ENCODE measurements at regions not wholly inside any gene's neighbourhood (a gene's known extent, or its start where the extent isn't known, plus 50 kb on each side); places are given as distances from the start of the nearest gene placed in this dataset.
"Not testable (repeated sequence)": the region's sequence is repeated elsewhere in the genome, so short reads cannot be mapped to it uniquely, and the experiment has no call there.

DNA sequence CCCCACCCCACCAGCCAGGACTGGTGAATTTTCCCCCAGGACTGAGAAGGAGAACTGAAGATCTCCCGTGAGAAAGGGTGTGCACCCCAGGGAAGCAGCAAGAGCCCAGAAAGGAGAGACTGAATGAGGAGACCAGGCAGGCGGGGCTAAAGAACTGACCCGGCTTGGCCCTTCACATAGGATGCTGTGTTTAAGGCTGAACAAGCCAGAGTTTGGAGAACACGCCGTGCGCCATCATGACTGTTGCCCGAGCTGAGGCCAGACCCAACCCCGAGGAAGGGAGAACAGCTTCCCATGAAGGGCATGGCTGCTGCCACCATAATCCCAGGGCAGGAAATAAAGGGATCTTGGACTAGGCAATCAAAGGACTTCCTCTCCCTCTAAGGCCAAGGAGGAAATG, 104.7 kb upstream of the SRSF6 start:
- Histone ChIP-seq H3K4me3 (no peak overlapping the region), H3K36me3 (no peaks in the 10 kb centered on the region), H3K4me1 (no peaks in the 10 kb centered on the region), H3K27ac (no peak overlapping the region), H3K27me3 (no peaks in the 10 kb centered on the region), H3K9me3 (no peaks in the 10 kb centered on the region)
- WGBS: 98% methylated on average over 7 of the region's 8 CpGs
- TF ChIP-seq EP300 (IDR thresholded peaks at IDR 0.05) (no peak), POLR2AphosphoS5 (IDR thresholded peaks at IDR 0.05) (no peak), POLR2A (IDR thresholded peaks at IDR 0.05) (no peak)
- TF ChIP-seq, protein P1, sequence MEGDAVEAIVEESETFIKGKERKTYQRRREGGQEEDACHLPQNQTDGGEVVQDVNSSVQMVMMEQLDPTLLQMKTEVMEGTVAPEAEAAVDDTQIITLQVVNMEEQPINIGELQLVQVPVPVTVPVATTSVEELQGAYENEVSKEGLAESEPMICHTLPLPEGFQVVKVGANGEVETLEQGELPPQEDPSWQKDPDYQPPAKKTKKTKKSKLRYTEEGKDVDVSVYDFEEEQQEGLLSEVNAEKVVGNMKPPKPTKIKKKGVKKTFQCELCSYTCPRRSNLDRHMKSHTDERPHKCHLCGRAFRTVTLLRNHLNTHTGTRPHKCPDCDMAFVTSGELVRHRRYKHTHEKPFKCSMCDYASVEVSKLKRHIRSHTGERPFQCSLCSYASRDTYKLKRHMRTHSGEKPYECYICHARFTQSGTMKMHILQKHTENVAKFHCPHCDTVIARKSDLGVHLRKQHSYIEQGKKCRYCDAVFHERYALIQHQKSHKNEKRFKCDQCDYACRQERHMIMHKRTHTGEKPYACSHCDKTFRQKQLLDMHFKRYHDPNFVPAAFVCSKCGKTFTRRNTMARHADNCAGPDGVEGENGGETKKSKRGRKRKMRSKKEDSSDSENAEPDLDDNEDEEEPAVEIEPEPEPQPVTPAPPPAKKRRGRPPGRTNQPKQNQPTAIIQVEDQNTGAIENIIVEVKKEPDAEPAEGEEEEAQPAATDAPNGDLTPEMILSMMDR (IDR thresholded peaks at IDR 0.05): no peak
- no peak for DNase-seq (ENCODE audit: low spot score in 2 of 2)

DNA sequence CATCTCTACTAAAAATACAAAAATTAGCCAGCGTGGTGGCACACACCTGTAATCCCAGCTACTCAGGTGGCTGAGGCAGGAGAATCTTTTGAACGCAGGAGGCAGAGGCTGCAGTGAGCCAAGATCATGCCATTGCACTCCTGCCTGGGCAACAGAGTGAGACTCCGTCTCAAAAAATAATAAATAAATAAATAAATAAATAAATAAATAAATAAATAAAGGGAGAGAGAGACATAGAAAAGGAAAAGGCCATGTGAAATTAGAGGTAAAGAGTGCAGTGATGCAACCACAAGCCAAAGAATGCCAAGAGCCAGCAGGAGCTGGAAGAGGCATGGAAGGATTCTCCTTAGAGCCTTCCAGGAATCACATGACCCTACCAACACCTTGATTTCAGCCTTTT, 107.0 kb upstream of the SRSF6 start:
- H3K36me3 ChIP-seq; H3K27me3 ChIP-seq; DNase-seq (ENCODE audit: low spot score in 2 of 2); H3K4me1 ChIP-seq; H3K4me3 ChIP-seq; H3K27ac ChIP-seq; H3K9me3 ChIP-seq: not testable (repeated sequence)
- WGBS: 93% methylated on average over 3 of the region's 3 CpGs

GRCh38 chr20:43349841-43350240, 107.9 kb upstream of the SRSF6 start:
- 70% methylated on average over 2 of the region's 2 CpGs for WGBS
- no peak overlapping the region for H3K4me3 ChIP-seq

GRCh38 chr20:43347839-43348238, 109.9 kb upstream of the SRSF6 start:
- not testable (repeated sequence) for H3K4me3 ChIP-seq

More at GRCh38 chr20:43349841-43350240, 107.9 kb upstream of the SRSF6 start:
- Histone ChIP-seq H3K4me1 (no peaks in the 10 kb centered on the region), H3K36me3 (no peaks in the 10 kb centered on the region), H3K9me3 (no peaks in the 10 kb centered on the region), H3K27me3 (no peaks in the 10 kb centered on the region), H3K27ac (no peak overlapping the region)
- TF ChIP-seq, protein P1 (IDR thresholded peaks at IDR 0.05): no peak
- no peak for TF ChIP-seq POLR2A (IDR thresholded peaks at IDR 0.05)
- no peak for TF ChIP-seq EP300 (IDR thresholded peaks at IDR 0.05)
- TF ChIP-seq POLR2AphosphoS5 (IDR thresholded peaks at IDR 0.05): no peak
- DNase-seq (ENCODE audit: low spot score in 2 of 2): no peak

DNA sequence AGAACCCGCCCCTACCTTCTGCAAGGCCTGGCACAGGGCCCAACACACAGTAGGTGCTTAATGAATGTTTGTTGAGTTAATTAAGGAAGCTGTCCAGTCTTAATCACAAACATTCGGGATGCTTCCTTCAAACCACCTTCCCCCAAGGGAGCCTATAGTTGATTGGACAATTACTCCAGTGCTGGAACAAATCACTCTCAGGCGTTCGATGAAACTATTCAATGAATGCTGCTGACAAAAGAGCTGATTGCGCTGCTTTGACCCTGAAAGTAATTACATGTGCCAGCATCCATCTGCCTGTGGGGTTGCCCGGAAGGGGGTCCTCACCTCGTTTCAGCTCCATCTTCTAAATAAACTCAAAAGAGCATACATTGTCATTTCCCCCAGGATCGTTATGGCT, 112.0 kb upstream of the SRSF6 start:
- Histone ChIP-seq H3K27ac (no peak overlapping the region), H3K4me1 (no peaks in the 10 kb centered on the region), H3K4me3 (no peak overlapping the region), H3K27me3 (no peaks in the 10 kb centered on the region), H3K9me3 (no peaks in the 10 kb centered on the region), H3K36me3 (no peaks in the 10 kb centered on the region)
- DNase-seq (ENCODE audit: low spot score in 2 of 2): no peak
- 74% methylated on average over 8 of the region's 8 CpGs for WGBS
- TF ChIP-seq POLR2AphosphoS5 (IDR thresholded peaks at IDR 0.05) (no peak), POLR2A (IDR thresholded peaks at IDR 0.05) (no peak), EP300 (IDR thresholded peaks at IDR 0.05) (no peak)
- TF ChIP-seq, protein P1 (IDR thresholded peaks at IDR 0.05): no peak

More at GRCh38 chr20:43347839-43348238, 109.9 kb upstream of the SRSF6 start:
- not testable (repeated sequence) for H3K4me1 ChIP-seq; H3K9me3 ChIP-seq; DNase-seq (ENCODE audit: low spot score in 2 of 2); H3K36me3 ChIP-seq; H3K27me3 ChIP-seq; H3K27ac ChIP-seq
- 74% methylated on average over 5 of the region's 5 CpGs for WGBS

DNA sequence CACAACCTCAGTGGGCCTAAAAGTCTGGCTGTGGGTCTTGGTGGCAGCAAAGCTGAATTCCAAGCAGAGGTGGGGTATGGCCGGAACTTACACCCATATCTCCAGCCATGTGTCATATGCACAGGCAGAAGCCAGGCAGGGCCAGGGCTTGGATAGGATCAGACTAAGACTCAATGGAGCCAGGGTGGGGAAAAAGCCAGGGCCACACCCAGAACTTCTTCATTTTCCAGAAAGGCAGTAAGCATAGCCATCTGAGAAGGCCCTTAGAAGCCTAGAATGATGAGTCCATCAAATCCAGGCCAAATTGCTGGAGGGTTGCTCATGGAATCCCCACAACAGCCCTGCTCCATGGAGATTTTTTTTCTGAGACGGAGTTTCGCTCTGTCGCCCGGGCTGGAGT, 116.2 kb upstream of the SRSF6 start:
- Histone ChIP-seq H3K4me3 (no peak overlapping the region), H3K4me1 (no peaks in the 10 kb centered on the region), H3K9me3 (no peaks in the 10 kb centered on the region), H3K27ac (no peak overlapping the region), H3K27me3 (no peaks in the 10 kb centered on the region), H3K36me3 (no peaks in the 10 kb centered on the region)
- WGBS: 52% methylated on average over 4 of the region's 5 CpGs
- no peak for TF ChIP-seq POLR2AphosphoS5 (IDR thresholded peaks at IDR 0.05)
- no peak for TF ChIP-seq POLR2A (IDR thresholded peaks at IDR 0.05)
- TF ChIP-seq, protein P1 (IDR thresholded peaks at IDR 0.05): no peak
- TF ChIP-seq EP300 (IDR thresholded peaks at IDR 0.05): no peak
- no peak for DNase-seq (ENCODE audit: low spot score in 2 of 2)
